Left ventricle myocardium inferior (tissue), 1 donor: ENCODE measurements at regions not wholly inside any gene's neighbourhood (a gene's known extent, or its start where the extent isn't known, plus 50 kb on each side); places are given as distances from the start of the nearest gene placed in this dataset.

Experiments used
- DNase-seq: peaks from one replicate; pipeline ENCODE4 v3.0.0-alpha.2; 2020
- H3K27ac ChIP-seq: fragments of 200-600 bp; replicated peaks from 2 replicates; pipeline ENCODE4 v1.8.0; 2021
- H3K27me3 ChIP-seq: fragments of 200-600 bp; 2 replicates; pipeline ENCODE4 v1.8.0; 2021; ENCODE audit warnings: low read depth
- H3K36me3 ChIP-seq: fragments of 200-600 bp; 2 replicates; pipeline ENCODE4 v1.8.0; 2021
- H3K4me1 ChIP-seq: fragments of 200-600 bp; 2 replicates; pipeline ENCODE4 v1.8.0; 2021
- H3K4me3 ChIP-seq: fragments of 200-600 bp; 2 replicates; pipeline ENCODE4 v1.8.0; 2021; ENCODE audit warnings: mild to moderate bottlenecking, moderate library complexity
- H3K9me3 ChIP-seq: fragments of 200-600 bp; replicated peaks from 2 replicates; pipeline ENCODE4 v1.8.0; 2021
- intact Hi-C: fragments of 100-400 bp; cut with micrococcal nuclease; formaldehyde crosslinking; loops from one replicate; pipeline ENCODE4 v1.11.0; 2022
- TF ChIP-seq, protein P1 (sequence below): fragments of 200-600 bp; IDR thresholded peaks from 2 replicates; pipeline ENCODE4 v1.8.0; 2021; ENCODE audit warnings: antibody characterized with exemption, mild to moderate bottlenecking, borderline replicate concordance
- donor health status: DM: no; HTN: yes; CAD: no; lungs with severe emphysema.

GRCh38 chr2:240362216-240362755, 73.2 kb upstream of the GPC1 start:
- Histone ChIP-seq H3K36me3 (no peaks in the 10 kb centered on the region), H3K4me3 (no peak overlapping the region), H3K27me3 (no peaks in the 10 kb centered on the region), H3K9me3 (peaks cover 23% of the 10 kb centered on the region), H3K4me1 (peaks cover 8% of the 10 kb centered on the region), H3K27ac (no peak overlapping the region)
- TF ChIP-seq, protein P1, sequence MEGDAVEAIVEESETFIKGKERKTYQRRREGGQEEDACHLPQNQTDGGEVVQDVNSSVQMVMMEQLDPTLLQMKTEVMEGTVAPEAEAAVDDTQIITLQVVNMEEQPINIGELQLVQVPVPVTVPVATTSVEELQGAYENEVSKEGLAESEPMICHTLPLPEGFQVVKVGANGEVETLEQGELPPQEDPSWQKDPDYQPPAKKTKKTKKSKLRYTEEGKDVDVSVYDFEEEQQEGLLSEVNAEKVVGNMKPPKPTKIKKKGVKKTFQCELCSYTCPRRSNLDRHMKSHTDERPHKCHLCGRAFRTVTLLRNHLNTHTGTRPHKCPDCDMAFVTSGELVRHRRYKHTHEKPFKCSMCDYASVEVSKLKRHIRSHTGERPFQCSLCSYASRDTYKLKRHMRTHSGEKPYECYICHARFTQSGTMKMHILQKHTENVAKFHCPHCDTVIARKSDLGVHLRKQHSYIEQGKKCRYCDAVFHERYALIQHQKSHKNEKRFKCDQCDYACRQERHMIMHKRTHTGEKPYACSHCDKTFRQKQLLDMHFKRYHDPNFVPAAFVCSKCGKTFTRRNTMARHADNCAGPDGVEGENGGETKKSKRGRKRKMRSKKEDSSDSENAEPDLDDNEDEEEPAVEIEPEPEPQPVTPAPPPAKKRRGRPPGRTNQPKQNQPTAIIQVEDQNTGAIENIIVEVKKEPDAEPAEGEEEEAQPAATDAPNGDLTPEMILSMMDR, result no peak
- no peak for DNase-seq
- intact Hi-C loops, result no loop called here

DNA sequence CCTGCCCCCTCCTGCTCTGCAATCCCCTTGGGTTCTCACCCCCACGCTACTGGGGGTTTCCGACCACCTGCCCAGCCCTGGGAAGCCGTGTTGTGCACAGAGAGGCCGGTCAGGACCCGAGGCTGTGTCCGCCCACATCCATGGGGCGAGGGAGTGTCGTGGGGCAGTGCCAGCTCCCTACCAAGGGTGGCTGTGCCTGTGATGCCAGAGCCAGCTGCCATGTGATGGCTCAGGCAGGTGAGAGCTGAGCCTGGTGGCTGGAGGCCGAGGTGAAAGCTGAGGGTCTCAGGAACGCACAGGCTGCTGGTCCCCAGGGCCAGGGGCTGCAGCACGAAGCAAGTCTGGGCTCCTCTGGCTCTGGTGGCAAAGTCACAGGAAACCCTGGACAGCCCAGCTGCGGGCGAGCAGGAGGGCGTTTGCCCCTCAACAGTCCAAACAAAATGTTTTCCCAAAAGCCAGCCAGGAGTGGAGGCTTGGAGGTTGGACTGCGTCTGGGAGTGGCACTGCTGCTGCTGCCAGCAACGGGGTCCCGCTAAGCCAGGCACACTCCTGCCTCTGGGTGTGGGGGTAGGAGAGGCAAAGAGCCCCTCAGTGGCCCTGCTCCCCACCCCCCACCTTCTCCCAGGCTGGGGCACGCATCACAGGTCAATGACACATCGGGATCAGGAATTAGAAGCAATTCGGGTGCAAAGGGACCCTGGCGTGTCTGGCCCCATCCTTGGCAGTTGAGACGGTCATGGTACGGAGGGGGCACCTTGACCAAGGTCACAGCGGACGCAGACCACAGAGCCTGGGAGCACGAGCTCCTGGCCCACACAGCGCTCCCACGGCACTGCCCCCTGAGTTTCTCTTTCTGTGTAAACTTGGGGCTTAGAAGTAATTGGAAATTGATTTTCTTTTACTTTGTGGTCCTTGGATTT, 72.4 kb upstream of the GPC1 start:
- Histone ChIP-seq H3K36me3 (no peaks in the 10 kb centered on the region), H3K4me1 (peaks cover 12% of the 10 kb centered on the region), H3K9me3 (peaks cover 23% of the 10 kb centered on the region), H3K27ac (no peak overlapping the region), H3K27me3 (no peaks in the 10 kb centered on the region), H3K4me3 (no peak overlapping the region)
- DNase-seq, result no peak
- intact Hi-C loops, result no loop called here
- TF ChIP-seq, protein P1, result no peak

DNA sequence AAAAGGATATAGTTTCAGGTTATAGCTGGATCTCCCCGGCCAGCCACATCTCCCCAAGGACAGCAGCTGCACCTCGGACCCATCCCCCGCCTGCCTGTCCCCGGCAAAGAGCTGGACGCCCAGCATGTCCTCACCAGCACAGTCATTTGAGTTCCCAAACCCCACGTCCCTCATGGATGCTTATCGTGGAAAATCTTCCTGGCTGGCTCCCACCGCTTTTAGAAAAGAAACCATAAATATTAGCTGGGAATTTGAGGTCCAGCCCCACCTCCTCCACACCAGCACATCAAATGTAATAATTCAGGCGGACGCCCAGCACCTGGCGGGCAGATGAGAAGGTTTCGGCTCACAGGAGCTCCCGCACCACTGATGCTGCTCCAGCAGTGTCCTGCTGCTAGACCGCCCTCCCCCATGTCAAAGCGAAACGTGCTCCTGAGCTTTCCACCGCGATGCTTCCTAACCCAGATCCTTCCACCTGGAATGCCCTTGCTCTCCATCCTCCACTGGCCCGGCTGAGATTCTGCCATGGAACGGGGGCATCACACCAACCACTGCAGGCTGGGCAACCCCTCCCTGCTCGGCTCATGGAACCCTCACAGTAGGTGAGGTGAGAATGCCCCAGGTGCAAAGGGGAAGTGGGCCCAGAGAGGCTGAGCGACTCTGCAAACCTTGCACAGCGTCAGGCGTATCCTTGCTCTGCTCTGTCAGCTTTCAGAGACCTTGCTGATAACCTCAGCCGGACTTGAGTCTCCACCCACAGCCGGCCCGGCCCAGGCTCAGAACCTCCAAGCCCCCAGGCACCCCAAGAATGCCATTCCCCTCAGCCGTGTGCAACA, 71.5 kb upstream of the GPC1 start:
- Histone ChIP-seq H3K4me1 (peaks cover 20% of the 10 kb centered on the region), H3K9me3 (peaks cover 23% of the 10 kb centered on the region), H3K27ac (no peak overlapping the region), H3K4me3 (no peak overlapping the region), H3K27me3 (no peaks in the 10 kb centered on the region), H3K36me3 (no peaks in the 10 kb centered on the region)
- intact Hi-C loops, result no loop called here
- DNase-seq, result no peak
- TF ChIP-seq, protein P1, result no peak

GRCh38 chr2:240364582-240364960, 70.9 kb upstream of the GPC1 start:
- peaks cover 26% of the 10 kb centered on the region for H3K4me1 ChIP-seq
- DNase-seq, result peak; percentile 13
- no peaks in the 10 kb centered on the region for H3K36me3 ChIP-seq
- intact Hi-C loops, result no loop called here
- peaks cover 22% of the 10 kb centered on the region for H3K9me3 ChIP-seq
- H3K27ac ChIP-seq, result no peak overlapping the region
- TF ChIP-seq, protein P1, result no peak
- H3K27me3 ChIP-seq, result no peaks in the 10 kb centered on the region
- H3K4me3 ChIP-seq, result no peak overlapping the region

GRCh38 chr2:240364961-240365775, 70.3 kb upstream of the GPC1 start:
- Histone ChIP-seq H3K36me3 (no peaks in the 10 kb centered on the region), H3K27me3 (no peaks in the 10 kb centered on the region), H3K27ac (no peak overlapping the region), H3K4me1 (peaks cover 32% of the 10 kb centered on the region), H3K9me3 (peaks cover 16% of the 10 kb centered on the region), H3K4me3 (no peak overlapping the region)
- peak; percentile 9 for DNase-seq
- intact Hi-C loops, result no loop called here
- TF ChIP-seq, protein P1, result no peak
